HepG2 (cell line): ENCODE measurements at regions not wholly inside any gene's neighbourhood (a gene's known extent, or its start where the extent isn't known, plus 50 kb on each side); places are given as distances from the start of the nearest gene placed in this dataset.

ENCODE experiments used
- ATAC-seq: fragments of 200-7000 bp; cut with Tn5 transposase; 3 replicates; pipeline ENCODE4 v1.9.1; 2020; ENCODE audit warnings: mild to moderate bottlenecking, moderate library complexity
- BruUV-seq: library from RNA; stranded (reverse); fragments of 400-500 nt; replicated peaks from 2 replicates; lab custom pipeline; 2021; lab: Mats Ljungman, UMichigan
- CTCF ChIA-PET: fragments of 300-600 bp; formaldehyde crosslinking; extraction: SDS; loops from one replicate; lab custom pipeline; 2021; ENCODE audit warnings: low total read pairs, inconsistent platforms, low intra/inter-chr PET ratio; lab: Yijun Ruan, JAX
- POLR2A ChIA-PET: fragments of 350-600 bp; sonication (Branson Sonifier 250); formaldehyde crosslinking; loops from one replicate; lab custom pipeline; 2020; ENCODE audit warnings: antibody characterized with exemption, inconsistent platforms; lab: Yijun Ruan, JAX
- DNase-seq: peaks from one replicate; pipeline ENCODE4 v3.0.0-alpha.2; 2015; ENCODE audit warnings: low spot score
- FAIRE-seq: peaks from 3 replicates; lab custom pipeline; 2011; peaks lifted over from hg19 to GRCh38; lab: Jason Lieb, UNC
- H2AFZ ChIP-seq: one replicate; pipeline ENCODE4 v1.6.1; 2011; ENCODE audit warnings: low read length, inconsistent platforms
- H3K27ac ChIP-seq: fragments of 300-600 bp; 3 replicates; pipeline ENCODE4 v1.8.0; 2011; ENCODE audit warnings: mixed run types, mild to moderate bottlenecking, mixed read lengths, low read length, inconsistent platforms; ENCODE audit not compliant: insufficient read depth; ENCODE audit errors: extremely low read length
- H3K27me3 ChIP-seq, 2 experiments: fragments of 200-600 bp in 1 of 2; 2 replicates in 1 of 2; 3 replicates in 1 of 2; pipeline versions ENCODE4 v1.6.0 to v1.8.0; 2011; ENCODE audit warnings: low read length in 2 of 2, mild to moderate bottlenecking in 2 of 2, moderate library complexity in 2 of 2, inconsistent platforms in 1 of 2; ENCODE audit not compliant: insufficient read depth in 2 of 2, control insufficient read depth in 1 of 2
- H3K36me3 ChIP-seq, 2 experiments: fragments of 200-600 bp in 1 of 2; replicated peaks in 1 of 2; 2 replicates in 1 of 2; 3 replicates in 1 of 2; pipeline versions ENCODE4 v1.5.1 to v1.8.0; 2011; ENCODE audit warnings: low read length in 2 of 2, inconsistent platforms in 1 of 2; ENCODE audit not compliant: insufficient read depth in 2 of 2, control insufficient read depth in 1 of 2
- H3K4me1 ChIP-seq: 2 replicates; pipeline ENCODE4 v1.5.1; 2012; ENCODE audit warnings: low read length, inconsistent platforms; ENCODE audit not compliant: insufficient read depth
- H3K4me2 ChIP-seq: 2 replicates; pipeline ENCODE4 v1.6.0; 2011; ENCODE audit warnings: low read depth, low read length, inconsistent platforms
- H3K4me3 ChIP-seq, 3 experiments: fragments of 200-600 bp in 1 of 3; sonication (generic), shearing (Covaris generic) in 1 of 3; replicated peaks in 1 of 3; 2 replicates each; pipeline ENCODE4 v1.5.1; 2011 to 2016; ENCODE audit warnings: low read length in 3 of 3, inconsistent platforms in 2 of 3, low read depth in 2 of 3, mild to moderate bottlenecking in 2 of 3, control low read depth in 1 of 3, mixed read lengths in 1 of 3; ENCODE audit not compliant: insufficient read depth in 1 of 3
- H3K79me2 ChIP-seq: one replicate; pipeline ENCODE4 v1.6.1; 2011; ENCODE audit warnings: low read length, inconsistent platforms; ENCODE audit not compliant: insufficient read depth
- H3K9ac ChIP-seq: 2 replicates; pipeline ENCODE4 v1.6.0; 2011; ENCODE audit warnings: mild to moderate bottlenecking, low read depth, low read length, inconsistent platforms; ENCODE audit not compliant: insufficient read depth
- H3K9me3 ChIP-seq: 2 replicates; pipeline ENCODE4 v1.5.1; 2012; ENCODE audit warnings: mild to moderate bottlenecking, low read length
- H4K20me1 ChIP-seq: 2 replicates; pipeline ENCODE4 v1.6.0; 2011; ENCODE audit warnings: inconsistent platforms, mild to moderate bottlenecking, low read length, moderate library complexity; ENCODE audit not compliant: insufficient read depth
- HNRNPK ChIP-seq: fragments of 200-400 bp; formaldehyde crosslinking; IDR thresholded peaks from 2 replicates; pipeline ENCODE4 v1.6.1; 2018; ENCODE audit warnings: low read length, low read depth, moderate library complexity, mild to moderate bottlenecking; ENCODE audit not compliant: poor library complexity, severe bottlenecking
- KMT2A ChIP-seq: sonication (generic); formaldehyde crosslinking; IDR thresholded peaks from 2 replicates; pipeline ENCODE4 v1.4.0; 2020; ENCODE audit warnings: missing genetic modification reagents
- MTA3 ChIP-seq: sonication (generic); formaldehyde crosslinking; IDR thresholded peaks from 2 replicates; pipeline ENCODE4 v1.4.0; 2020; ENCODE audit warnings: missing genetic modification reagents
- MTF2 ChIP-seq: sonication (generic); formaldehyde crosslinking; IDR thresholded peaks from 2 replicates; pipeline ENCODE4 v1.5.0; 2020; ENCODE audit warnings: missing genetic modification reagents, borderline replicate concordance
- NKX3-1 ChIP-seq: sonication (generic); formaldehyde crosslinking; IDR thresholded peaks from 2 replicates; pipeline ENCODE4 v1.5.0; 2020; ENCODE audit warnings: missing genetic modification reagents
- RAD51 ChIP-seq: fragments of 450-650 bp; IDR thresholded peaks from 2 replicates; pipeline ENCODE4 v1.6.1; 2016; ENCODE audit warnings: borderline replicate concordance
- RARA ChIP-seq: IDR thresholded peaks from 2 replicates; pipeline ENCODE4 v1.6.1; 2016; ENCODE audit warnings: missing genetic modification reagents, missing compliant biosample characterization
- RARG ChIP-seq: sonication (generic); formaldehyde crosslinking; IDR thresholded peaks from 2 replicates; pipeline ENCODE4 v1.4.0; 2020; ENCODE audit warnings: low read depth, mild to moderate bottlenecking, missing genetic modification reagents
- STAG1 ChIP-seq: sonication (generic); formaldehyde crosslinking; IDR thresholded peaks from 2 replicates; pipeline ENCODE4 v1.4.0; 2020; ENCODE audit warnings: missing genetic modification reagents
- TBX2 ChIP-seq: sonication (generic); formaldehyde crosslinking; IDR thresholded peaks from 2 replicates; pipeline ENCODE4 v1.5.0; 2020; ENCODE audit warnings: missing genetic modification reagents, mild to moderate bottlenecking, borderline replicate concordance
- ZFP62 ChIP-seq: sonication (generic); formaldehyde crosslinking; IDR thresholded peaks from 2 replicates; pipeline ENCODE4 v1.4.0; 2020; ENCODE audit warnings: missing genetic modification reagents
- ZGPAT ChIP-seq: IDR thresholded peaks from 2 replicates; pipeline ENCODE4 v1.6.1; 2016; ENCODE audit warnings: mild to moderate bottlenecking
- ZKSCAN5 ChIP-seq: sonication (generic); formaldehyde crosslinking; IDR thresholded peaks from 2 replicates; pipeline ENCODE4 v1.5.1; 2020; ENCODE audit warnings: mild to moderate bottlenecking, missing genetic modification reagents
- ZNF207 ChIP-seq: fragments of 450-650 bp; IDR thresholded peaks from 2 replicates; pipeline ENCODE4 v1.6.1; 2016; ENCODE audit warnings: antibody characterized with exemption, borderline replicate concordance
- ZNF431 ChIP-seq: sonication (generic); formaldehyde crosslinking; IDR thresholded peaks from 2 replicates; pipeline ENCODE4 v1.9.0; 2022; ENCODE audit warnings: missing genetic modification reagents, low read depth, mild to moderate bottlenecking, borderline replicate concordance
- ZNF460 ChIP-seq: sonication (generic); formaldehyde crosslinking; IDR thresholded peaks from 2 replicates; pipeline ENCODE4 v1.5.1; 2020; ENCODE audit warnings: missing genetic modification reagents, mild to moderate bottlenecking, borderline replicate concordance
- ZNF563 ChIP-seq: sonication (generic); formaldehyde crosslinking; IDR thresholded peaks from 2 replicates; pipeline ENCODE4 v1.8.0; 2022; ENCODE audit warnings: mild to moderate bottlenecking, moderate library complexity, missing genetic modification reagents
- WGBS: methylation state at CpG from one replicate; pipeline ENCODE4 v1.1.6; 2017; ENCODE audit warnings: low lambda C conversion rate; 5-methylcytosine and 5-hydroxymethylcytosine counted together
- in situ Hi-C: cut with HindIII; loops from 2 replicates; pipeline ENCODE4 v1.10.0; 2017; ENCODE audit warnings: low pct_unique_long_range_greater_than_20kb; ENCODE audit not compliant: extremely low pct_ligation_motif_present
- intact Hi-C: fragments of 100-400 bp; cut with micrococcal nuclease; formaldehyde crosslinking; loops from one replicate; pipeline ENCODE4 v1.10.0; 2022; ENCODE audit not compliant: unreplicated experiment
- TF ChIP-seq, protein P1 (sequence below): sonication (generic); formaldehyde crosslinking; IDR thresholded peaks from 2 replicates; pipeline ENCODE4 v1.8.1; 2022; ENCODE audit warnings: mild to moderate bottlenecking, missing genetic modification reagents
- TF ChIP-seq, protein P2 (sequence below): sonication (generic); formaldehyde crosslinking; IDR thresholded peaks from 2 replicates; pipeline ENCODE4 v1.4.0; 2020; ENCODE audit warnings: mild to moderate bottlenecking, missing genetic modification reagents

DNA sequence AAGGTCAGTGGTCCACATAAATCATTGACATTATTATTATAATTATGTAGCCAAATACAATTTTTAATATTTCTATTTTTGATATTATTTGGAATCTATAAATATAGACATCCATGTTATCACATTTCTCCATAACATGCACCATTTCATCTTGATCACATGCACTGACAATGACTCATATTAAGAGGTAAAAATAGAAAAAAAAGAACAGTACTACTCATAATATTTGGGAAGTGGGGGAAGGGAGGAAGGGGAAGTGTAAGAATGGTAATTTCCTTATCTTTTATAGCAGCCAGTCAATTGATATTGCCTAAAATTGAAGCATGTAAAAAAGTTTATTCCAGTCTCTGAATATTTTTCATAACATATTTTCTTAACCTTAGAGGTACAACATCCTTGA, 72.3 kb downstream of the ADM start:
- ChIA-PET CTCF (no interaction called here), POLR2A (no interaction called here)
- ATAC-seq (no peak), FAIRE-seq (no peak), DNase-seq (no peak)
- TF ChIP-seq MTA3 (no peak), ZNF431 (CRISPR knock-in tag) (no peak), RAD51 (no peak), ZNF563 (CRISPR knock-in tag) (no peak), HNRNPK (peak; percentile 64), MTF2 (no peak)
- intact Hi-C loops (no loop called here), in situ Hi-C loops (no loop called here)
- H2AFZ ChIP-seq, result no peak overlapping the region
- no peaks in the 10 kb centered on the region for H3K4me1 ChIP-seq
- H3K36me3 ChIP-seq, result no peaks in the 10 kb centered on the region
- no peaks in the 10 kb centered on the region for H3K79me2 ChIP-seq
- H3K9ac ChIP-seq, result no peak overlapping the region
- no peaks in the 10 kb centered on the region for H4K20me1 ChIP-seq
- no peak overlapping the region for H3K27ac ChIP-seq
- H3K27me3 ChIP-seq, result 0 out of 5 replicates have a peak, but pooled peaks cover 0 to 2% of the 10 kb centered on the region in 2 experiments
- no peaks in the 10 kb centered on the region for H3K9me3 ChIP-seq
- no peak overlapping the region for H3K4me2 ChIP-seq
- no peak overlapping the region for H3K4me3 ChIP-seq
- no TSS peak for BruUV-seq

DNA sequence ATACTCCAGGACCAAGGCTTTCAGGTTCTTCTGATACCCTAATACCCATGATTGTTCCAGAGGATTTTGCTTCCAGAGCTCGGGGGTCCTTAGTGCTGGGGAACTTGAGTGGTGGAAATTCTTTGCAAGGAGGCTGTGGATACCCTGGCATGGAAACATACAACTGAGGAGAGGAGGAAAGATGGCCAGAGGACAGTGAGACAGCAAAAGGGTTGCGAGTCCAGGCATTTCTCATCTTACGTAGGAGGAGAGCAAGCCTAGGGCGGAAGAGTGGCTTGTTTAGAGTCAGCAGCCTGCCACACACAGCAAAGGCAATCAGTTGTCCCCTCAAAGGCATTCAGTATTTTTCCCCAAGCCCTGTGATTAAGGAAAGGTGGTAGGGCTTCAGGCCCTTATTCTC, 73.5 kb downstream of the ADM start:
- intact Hi-C loops (no loop called here), in situ Hi-C loops (no loop called here)
- Histone ChIP-seq H3K27me3 (0 out of 5 replicates have a peak, but pooled peaks cover 0 to 2% of the 10 kb centered on the region in 2 experiments), H3K4me2 (no peak overlapping the region), H2AFZ (no peak overlapping the region), H3K27ac (no peak overlapping the region), H3K79me2 (no peaks in the 10 kb centered on the region), H3K9me3 (no peaks in the 10 kb centered on the region), H4K20me1 (no peaks in the 10 kb centered on the region), H3K4me3 (no peak overlapping the region), H3K4me1 (no peaks in the 10 kb centered on the region), H3K36me3 (no peaks in the 10 kb centered on the region), H3K9ac (no peak overlapping the region)
- no peak for FAIRE-seq
- ChIA-PET CTCF (no interaction called here), POLR2A (no interaction called here)
- no TSS peak for BruUV-seq
- no peak for DNase-seq
- WGBS, result 44% methylated on average over 4 of the region's 4 CpGs
- ATAC-seq, result no peak
- TF ChIP-seq NKX3-1 (no peak), ZFP62 (CRISPR knock-in tag) (no peak), ZNF207 (no peak), RARG (CRISPR knock-in tag) (no peak), ZNF460 (CRISPR knock-in tag) (no peak), ZGPAT (CRISPR knock-in tag) (no peak), RARA (CRISPR knock-in tag) (no peak), ZKSCAN5 (no peak), KMT2A (no peak), STAG1 (no peak), TBX2 (no peak)
- TF ChIP-seq, protein P1, sequence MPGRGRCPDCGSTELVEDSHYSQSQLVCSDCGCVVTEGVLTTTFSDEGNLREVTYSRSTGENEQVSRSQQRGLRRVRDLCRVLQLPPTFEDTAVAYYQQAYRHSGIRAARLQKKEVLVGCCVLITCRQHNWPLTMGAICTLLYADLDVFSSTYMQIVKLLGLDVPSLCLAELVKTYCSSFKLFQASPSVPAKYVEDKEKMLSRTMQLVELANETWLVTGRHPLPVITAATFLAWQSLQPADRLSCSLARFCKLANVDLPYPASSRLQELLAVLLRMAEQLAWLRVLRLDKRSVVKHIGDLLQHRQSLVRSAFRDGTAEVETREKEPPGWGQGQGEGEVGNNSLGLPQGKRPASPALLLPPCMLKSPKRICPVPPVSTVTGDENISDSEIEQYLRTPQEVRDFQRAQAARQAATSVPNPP (CRISPR knock-in tag), result no peak
- TF ChIP-seq, protein P2, sequence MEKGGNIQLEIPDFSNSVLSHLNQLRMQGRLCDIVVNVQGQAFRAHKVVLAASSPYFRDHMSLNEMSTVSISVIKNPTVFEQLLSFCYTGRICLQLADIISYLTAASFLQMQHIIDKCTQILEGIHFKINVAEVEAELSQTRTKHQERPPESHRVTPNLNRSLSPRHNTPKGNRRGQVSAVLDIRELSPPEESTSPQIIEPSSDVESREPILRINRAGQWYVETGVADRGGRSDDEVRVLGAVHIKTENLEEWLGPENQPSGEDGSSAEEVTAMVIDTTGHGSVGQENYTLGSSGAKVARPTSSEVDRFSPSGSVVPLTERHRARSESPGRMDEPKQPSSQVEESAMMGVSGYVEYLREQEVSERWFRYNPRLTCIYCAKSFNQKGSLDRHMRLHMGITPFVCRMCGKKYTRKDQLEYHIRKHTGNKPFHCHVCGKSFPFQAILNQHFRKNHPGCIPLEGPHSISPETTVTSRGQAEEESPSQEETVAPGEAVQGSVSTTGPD (CRISPR knock-in tag), result no peak
